ENCODE measurements at regions not wholly inside any gene's neighbourhood (a gene's known extent, or its start where the extent isn't known, plus 50 kb on each side); places are given as distances from the start of the nearest gene placed in this dataset.

DNA sequence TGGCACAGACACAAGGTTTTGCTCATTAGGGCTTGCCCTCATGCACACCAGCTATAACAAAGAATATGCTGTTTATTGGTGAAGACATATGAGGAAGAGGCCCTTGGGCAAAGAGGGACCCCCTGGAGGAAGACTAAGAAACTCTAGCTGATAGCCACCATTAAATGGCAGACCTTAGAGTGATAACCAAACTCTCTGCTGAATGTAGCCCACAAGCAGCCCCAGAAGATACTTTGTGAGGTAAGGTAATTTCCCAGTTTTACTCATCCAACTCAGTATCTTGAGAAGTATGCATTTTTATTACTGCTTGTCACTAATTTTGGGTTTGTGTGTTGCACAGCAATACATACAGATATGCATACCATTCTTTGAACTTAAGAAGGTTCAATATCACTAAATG lies 563.3 kb downstream of the DOK5 start:
- TF ChIP-seq POLR2AphosphoS5 (IDR thresholded peaks at IDR 0.05) = no peak
- TF ChIP-seq, protein P1, sequence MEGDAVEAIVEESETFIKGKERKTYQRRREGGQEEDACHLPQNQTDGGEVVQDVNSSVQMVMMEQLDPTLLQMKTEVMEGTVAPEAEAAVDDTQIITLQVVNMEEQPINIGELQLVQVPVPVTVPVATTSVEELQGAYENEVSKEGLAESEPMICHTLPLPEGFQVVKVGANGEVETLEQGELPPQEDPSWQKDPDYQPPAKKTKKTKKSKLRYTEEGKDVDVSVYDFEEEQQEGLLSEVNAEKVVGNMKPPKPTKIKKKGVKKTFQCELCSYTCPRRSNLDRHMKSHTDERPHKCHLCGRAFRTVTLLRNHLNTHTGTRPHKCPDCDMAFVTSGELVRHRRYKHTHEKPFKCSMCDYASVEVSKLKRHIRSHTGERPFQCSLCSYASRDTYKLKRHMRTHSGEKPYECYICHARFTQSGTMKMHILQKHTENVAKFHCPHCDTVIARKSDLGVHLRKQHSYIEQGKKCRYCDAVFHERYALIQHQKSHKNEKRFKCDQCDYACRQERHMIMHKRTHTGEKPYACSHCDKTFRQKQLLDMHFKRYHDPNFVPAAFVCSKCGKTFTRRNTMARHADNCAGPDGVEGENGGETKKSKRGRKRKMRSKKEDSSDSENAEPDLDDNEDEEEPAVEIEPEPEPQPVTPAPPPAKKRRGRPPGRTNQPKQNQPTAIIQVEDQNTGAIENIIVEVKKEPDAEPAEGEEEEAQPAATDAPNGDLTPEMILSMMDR (IDR thresholded peaks at IDR 0.05 in 8 of 11, conservative IDR thresholded peaks at IDR 0.05 in 3 of 11) = no peak

All from spleen (tissue), 7 donors.